SK-N-SH (cell line): ENCODE measurements at regions not wholly inside any gene's neighbourhood (a gene's known extent, or its start where the extent isn't known, plus 50 kb on each side); places are given as distances from the start of the nearest gene placed in this dataset.

Experiments
- CTCF ChIA-PET: fragments of 300-600, 350-600 bp; formaldehyde crosslinking; extraction: SDS; loops from one replicate; lab custom pipeline; 2021; lab: Yijun Ruan, JAX
- POLR2A ChIA-PET: fragments of 350-600 bp; sonication (Branson Sonifier 250); formaldehyde crosslinking; extraction: SDS; loops from one replicate; lab custom pipeline; 2020; ENCODE audit warnings: antibody characterized with exemption, inconsistent platforms; lab: Yijun Ruan, JAX
- DNase-seq: peaks from one replicate; pipeline ENCODE4 v3.0.0; 2012
- H2AFZ ChIP-seq: fragments of 200-600 bp; sonication (generic); 2 replicates; pipeline ENCODE4 v1.8.1; 2016; ENCODE audit warnings: antibody characterized with exemption, mild to moderate bottlenecking, low read depth
- H3F3A ChIP-seq: fragments of 200-600 bp; sonication (generic); replicated peaks from 2 replicates; pipeline ENCODE3; 2016; ENCODE audit warnings: antibody characterized with exemption, mild to moderate bottlenecking; ENCODE audit not compliant: insufficient read depth
- H3K27ac ChIP-seq, 2 experiments: fragments of 200-500 bp in 1 of 2; fragments of 200-600 bp in 1 of 2; sonication (Bioruptor generic) in 1 of 2; sonication (generic), shearing (Covaris generic) in 1 of 2; 2 replicates each; pipeline versions ENCODE4 v1.5.1 to v1.6.1; 2014 to 2016; ENCODE audit warnings: low read depth in 2 of 2, inconsistent platforms in 1 of 2, low read length in 1 of 2, mild to moderate bottlenecking in 1 of 2, mixed read lengths in 1 of 2
- H3K27me3 ChIP-seq: fragments of 200-600 bp; sonication (generic), shearing (Covaris generic); 2 replicates; pipeline ENCODE4 v1.6.1; 2016; ENCODE audit warnings: mixed run types; ENCODE audit not compliant: insufficient read depth
- H3K36me3 ChIP-seq, 2 experiments: fragments of 200-500 bp in 1 of 2; fragments of 200-600 bp in 1 of 2; sonication (Bioruptor generic) in 1 of 2; sonication (generic) in 1 of 2; replicated peaks in 1 of 2; 2 replicates each; pipeline versions ENCODE3 to v1.5.1; 2014 to 2016; ENCODE audit warnings: low read length in 1 of 2, mild to moderate bottlenecking in 1 of 2; ENCODE audit not compliant: insufficient read depth in 2 of 2, control insufficient read depth in 1 of 2
- H3K4me1 ChIP-seq, 2 experiments: fragments of 200-500 bp in 1 of 2; fragments of 200-600 bp in 1 of 2; sonication (Bioruptor generic) in 1 of 2; sonication (generic), shearing (Covaris generic) in 1 of 2; 2 replicates each; pipeline versions ENCODE4 v1.5.1 to v1.6.1; 2014 to 2016; ENCODE audit warnings: low read depth in 1 of 2, low read length in 1 of 2, mixed run types in 1 of 2; ENCODE audit not compliant: insufficient read depth in 2 of 2, control insufficient read depth in 1 of 2
- H3K4me2 ChIP-seq: fragments of 200-600 bp; sonication (generic), shearing (Covaris generic); 2 replicates; pipeline ENCODE4 v1.6.1; 2017; ENCODE audit warnings: mixed run types
- H3K4me3 ChIP-seq, 2 experiments: fragments of 200-500 bp in 1 of 2; fragments of 200-600 bp in 1 of 2; sonication (Bioruptor generic) in 1 of 2; sonication (generic), shearing (Covaris generic) in 1 of 2; 2 replicates each; pipeline versions ENCODE4 v1.5.1 to v1.8.1; 2014 to 2016; ENCODE audit warnings: low read depth in 2 of 2, inconsistent platforms in 1 of 2, low read length in 1 of 2, mild to moderate bottlenecking in 1 of 2, mixed read lengths in 1 of 2, moderate library complexity in 1 of 2
- H3K79me2 ChIP-seq: fragments of 200-600 bp; sonication (generic); 2 replicates; pipeline ENCODE4 v1.8.1; 2017; ENCODE audit warnings: mild to moderate bottlenecking; ENCODE audit not compliant: insufficient read depth
- H3K9ac ChIP-seq: fragments of 200-600 bp; sonication (generic); 2 replicates; pipeline ENCODE4 v1.6.1; 2017; ENCODE audit warnings: mixed run types
- H3K9me2 ChIP-seq: fragments of 200-600 bp; sonication (generic); 2 replicates; pipeline ENCODE4 v1.6.1; 2017; ENCODE audit warnings: mixed run types
- H3K9me3 ChIP-seq: fragments of 200-600 bp; sonication (generic); 2 replicates; pipeline ENCODE4 v1.6.1; 2017; ENCODE audit warnings: mixed run types, mild to moderate bottlenecking, moderate library complexity
- H4K20me1 ChIP-seq: fragments of 200-600 bp; sonication (generic); 2 replicates; pipeline ENCODE4 v1.6.1; 2017; ENCODE audit warnings: mild to moderate bottlenecking, mixed run types; ENCODE audit not compliant: insufficient read depth
- CHD2 ChIP-seq: fragments of 150-350 bp; IDR thresholded peaks from 2 replicates; pipeline ENCODE4 v1.6.1; 2018; ENCODE audit warnings: low read length; ENCODE audit not compliant: partially characterized antibody
- ELF1 ChIP-seq: IDR thresholded peaks from 2 replicates; pipeline ENCODE4 v1.4.0; 2012
- EZH2phosphoT487 ChIP-seq: fragments of 200-600 bp; sonication (generic); IDR thresholded peaks from 2 replicates; pipeline ENCODE4 v1.6.1; 2017; ENCODE audit warnings: low read depth, mixed run types, mild to moderate bottlenecking, antibody characterized with exemption, moderate library complexity, borderline replicate concordance
- FOSL2 ChIP-seq: IDR thresholded peaks from 2 replicates; pipeline ENCODE4 v1.4.0; 2012; ENCODE audit warnings: low read depth, mild to moderate bottlenecking, moderate library complexity, borderline replicate concordance
- FOXM1 ChIP-seq: IDR thresholded peaks from 2 replicates; pipeline ENCODE4 v1.4.0; 2012; ENCODE audit warnings: low read depth, mild to moderate bottlenecking
- IRF3 ChIP-seq: fragments of 150-350 bp; IDR thresholded peaks from 2 replicates; pipeline ENCODE4 v1.6.1; 2016; ENCODE audit warnings: mild to moderate bottlenecking, low read depth, low read length
- MAX ChIP-seq: IDR thresholded peaks from 2 replicates; pipeline ENCODE4 v1.4.0; 2012; ENCODE audit warnings: low read depth
- REST ChIP-seq: IDR thresholded peaks from 2 replicates; pipeline ENCODE4 v1.6.1; 2012; ENCODE audit warnings: mild to moderate bottlenecking, low read depth, low read length, moderate library complexity
- SIN3A ChIP-seq: IDR thresholded peaks from 2 replicates; pipeline ENCODE4 v1.6.1; 2012; ENCODE audit warnings: low read depth, mild to moderate bottlenecking, low read length, moderate library complexity, borderline replicate concordance
- TEAD4 ChIP-seq: IDR thresholded peaks from 2 replicates; pipeline ENCODE4 v1.4.0; 2012; ENCODE audit warnings: mild to moderate bottlenecking, borderline replicate concordance; ENCODE audit not compliant: insufficient read depth
- USF1 ChIP-seq: IDR thresholded peaks from 2 replicates; pipeline ENCODE4 v1.4.0; 2012; ENCODE audit warnings: low read depth, borderline replicate concordance
- USF2 ChIP-seq: fragments of 150-350 bp; IDR thresholded peaks from 2 replicates; pipeline ENCODE4 v1.6.1; 2017; ENCODE audit warnings: antibody characterized with exemption, low read length, low read depth, borderline replicate concordance
- ZBTB33 ChIP-seq: IDR thresholded peaks from 2 replicates; pipeline ENCODE4 v1.4.0; 2012; ENCODE audit warnings: low read depth, borderline replicate concordance
- WGBS: methylation state at CpG from one replicate; pipeline ENCODE4 v1.1.6; 2017; ENCODE audit warnings: low lambda C conversion rate; 5-methylcytosine and 5-hydroxymethylcytosine counted together

GRCh38 chr7:39758234-39758970, 135.0 kb downstream of the RALA start:
- no peak overlapping the region for H3K9ac ChIP-seq
- H3K9me2 ChIP-seq, result no peaks in the 10 kb centered on the region
- ChIA-PET CTCF (interaction anchor here (4.5 to 28.1 kb wide), 2 partner anchors 11 to 180 kb away, joined by 34 to 563 read pairs; no protein-coding TSS in a partner anchor), POLR2A (no interaction called here)
- no peaks in the 10 kb centered on the region for H3K36me3 ChIP-seq
- no peak overlapping the region for H3K27ac ChIP-seq
- peaks cover 15% of the 10 kb centered on the region; the same call in 1 of the 2 replicates for H3K79me2 ChIP-seq
- no peak for DNase-seq
- H3K4me3 ChIP-seq, result no peak overlapping the region
- H3K4me1 ChIP-seq, result peaks cover 5 to 13% of the 10 kb centered on the region in 2 experiments; a peak in 1 of 4 replicates
- no peak overlapping the region for H2AFZ ChIP-seq
- peaks cover 20% of the 10 kb centered on the region for H3F3A ChIP-seq
- H3K4me2 ChIP-seq, result no peak overlapping the region
- H3K27me3 ChIP-seq, result no peaks in the 10 kb centered on the region
- TF ChIP-seq SIN3A, result no peak
- TF ChIP-seq IRF3, result no peak
- TF ChIP-seq EZH2phosphoT487, result no peak
- TF ChIP-seq FOXM1, result no peak
- TF ChIP-seq TEAD4, result no peak
- WGBS, result 94% methylated on average over 10 of the region's 10 CpGs
- H4K20me1 ChIP-seq, result no peaks in the 10 kb centered on the region
- no peaks in the 10 kb centered on the region for H3K9me3 ChIP-seq

- no peak overlapping the region for H3K4me2 ChIP-seq
- H3K79me2 ChIP-seq, result peaks cover under 1% of the 10 kb centered on the region; the same call in 1 of the 2 replicates
- no peaks in the 10 kb centered on the region for H3K27me3 ChIP-seq
- H3K4me1 ChIP-seq, result peaks cover 0 to 3% of the 10 kb centered on the region in 2 experiments; a peak in 1 of 4 replicates
- H3K4me3 ChIP-seq, result no peak overlapping the region
- no peak overlapping the region for H3K9ac ChIP-seq
- peaks cover 0 to 2% of the 10 kb centered on the region in 2 experiments for H3K36me3 ChIP-seq
- no peaks in the 10 kb centered on the region for H3K9me3 ChIP-seq
- WGBS, result 90% methylated on average over 6 of the region's 6 CpGs
- no peaks in the 10 kb centered on the region for H3K9me2 ChIP-seq
- no peaks in the 10 kb centered on the region for H3F3A ChIP-seq
- H4K20me1 ChIP-seq, result no peaks in the 10 kb centered on the region
- no peak overlapping the region for H3K27ac ChIP-seq
- H2AFZ ChIP-seq, result no peak overlapping the region
- ChIA-PET POLR2A (no interaction called here), CTCF (interaction anchor here (2.7 kb wide), 1 partner anchor 182 kb away, joined by 16 read pairs; no protein-coding TSS in a partner anchor)
- DNase-seq, result no peak
- TF ChIP-seq FOXM1, result no peak
- TF ChIP-seq USF2, result no peak
- TF ChIP-seq CHD2, result no peak
- TF ChIP-seq FOSL2, result no peak
- TF ChIP-seq ELF1, result no peak
- no peak for TF ChIP-seq REST
- no peak for TF ChIP-seq ZBTB33
- TF ChIP-seq TEAD4, result no peak
- no peak for TF ChIP-seq MAX
- no peak for TF ChIP-seq USF1
Measured at GRCh38 chr7:39761449-39761848, 138.1 kb downstream of the RALA start.
